ENCODE measurements at regions not wholly inside any gene's neighbourhood (a gene's known extent, or its start where the extent isn't known, plus 50 kb on each side); places are given as distances from the start of the nearest gene placed in this dataset.

- TF ChIP-seq CTCF (conservative IDR thresholded peaks at IDR 0.05; ENCODE audit: low read depth, low read length): no peak
- TF ChIP-seq EZH2phosphoT487 (IDR thresholded peaks at IDR 0.05; ENCODE audit: borderline replicate concordance, low read length): no peak
- TF ChIP-seq EZH2 (IDR thresholded peaks at IDR 0.05; ENCODE audit: low read length, unreplicated experiment): no peak
Observed at GRCh38 chr10:61317706-61318105, 135.5 kb downstream of the TMEM26 start.
